ENCODE measurements at regions not wholly inside any gene's neighbourhood (a gene's known extent, or its start where the extent isn't known, plus 50 kb on each side); places are given as distances from the start of the nearest gene placed in this dataset.

GRCh38 chr3:180288816-180289215 lies 252.1 kb upstream of the PEX5L start:
- H3K36me3 ChIP-seq: no peaks in the 10 kb centered on the region
- no peak for ATAC-seq
- H3K4me3 ChIP-seq: no peak overlapping the region
- intact Hi-C loops (cut with DNase I): no loop called here
- WGBS, 4 donors: 69 to 79% (median 74%) methylated on average over 2 of the region's 2 CpGs
- DNase-seq: no peak
- H3K27me3 ChIP-seq: no peaks in the 10 kb centered on the region
- H3K9me3 ChIP-seq: no peaks in the 10 kb centered on the region
- no peak overlapping the region for H3K27ac ChIP-seq
- TF ChIP-seq POLR2A (IDR thresholded peaks at IDR 0.05) (no peak), CTCF (IDR thresholded peaks at IDR 0.05) (no peak)
- no peaks in the 10 kb centered on the region for H3K4me1 ChIP-seq

- intact Hi-C loops (cut with DNase I): no loop called here
- Histone ChIP-seq H3K27me3 (no peaks in the 10 kb centered on the region), H3K4me3 (no peak overlapping the region), H3K9me3 (no peaks in the 10 kb centered on the region), H3K4me1 (no peaks in the 10 kb centered on the region), H3K27ac (no peak overlapping the region), H3K36me3 (no peaks in the 10 kb centered on the region)
- ATAC-seq: no peak
- DNase-seq: no peak
- TF ChIP-seq CTCF (IDR thresholded peaks at IDR 0.05): no peak
- TF ChIP-seq POLR2A (IDR thresholded peaks at IDR 0.05): no peak
These were observed 253.6 kb upstream of the PEX5L start for GRCh38 chr3:180290300-180290699.

GRCh38 chr3:180294282-180295027 lies 257.7 kb upstream of the PEX5L start:
- no peak overlapping the region for H3K27ac ChIP-seq
- H3K4me3 ChIP-seq: no peak overlapping the region
- no peaks in the 10 kb centered on the region for H3K27me3 ChIP-seq
- intact Hi-C loops (cut with DNase I): no loop called here
- no peak for TF ChIP-seq POLR2A (IDR thresholded peaks at IDR 0.05)
- no peak for TF ChIP-seq CTCF (IDR thresholded peaks at IDR 0.05)
- H3K36me3 ChIP-seq: no peaks in the 10 kb centered on the region
- WGBS, 4 donors: 59 to 67% (median 65%) methylated on average over 1 of the region's 1 CpG
- ATAC-seq (no peak), DNase-seq (no peak)
- no peaks in the 10 kb centered on the region for H3K4me1 ChIP-seq
- no peaks in the 10 kb centered on the region for H3K9me3 ChIP-seq

GRCh38 chr3:180295811-180296210 lies 259.1 kb upstream of the PEX5L start:
- no peaks in the 10 kb centered on the region for H3K4me1 ChIP-seq
- H3K36me3 ChIP-seq: no peaks in the 10 kb centered on the region
- intact Hi-C loops (cut with DNase I): no loop called here
- 51 to 56% (median 54%) methylated on average over 2 of the region's 2 CpGs for WGBS, 4 donors
- TF ChIP-seq CTCF (IDR thresholded peaks at IDR 0.05) (no peak), POLR2A (IDR thresholded peaks at IDR 0.05) (no peak)
- H3K4me3 ChIP-seq: no peak overlapping the region
- DNase-seq (no peak), ATAC-seq (no peak)
- no peaks in the 10 kb centered on the region for H3K27me3 ChIP-seq
- H3K9me3 ChIP-seq: no peaks in the 10 kb centered on the region
- no peak overlapping the region for H3K27ac ChIP-seq
